Mesendoderm (in vitro differentiated cells): ENCODE measurements at regions not wholly inside any gene's neighbourhood (a gene's known extent, or its start where the extent isn't known, plus 50 kb on each side); places are given as distances from the start of the nearest gene placed in this dataset.

Experiments used
- DNase-seq: peaks from one replicate; pipeline ENCODE4 v3.0.0; 2013
- H2AK5ac ChIP-seq: 2 replicates; pipeline ENCODE4 v1.6.1; 2013; ENCODE audit warnings: low read length, inconsistent platforms
- H2BK120ac ChIP-seq: 2 replicates; pipeline ENCODE4 v1.6.1; 2013; ENCODE audit warnings: low read depth, mild to moderate bottlenecking, low read length, moderate library complexity, mixed read lengths
- H2BK15ac ChIP-seq: replicated peaks from 2 replicates; pipeline ENCODE4 v1.6.1; 2013; ENCODE audit warnings: low read depth, mild to moderate bottlenecking, moderate library complexity
- H2BK5ac ChIP-seq: 2 replicates; pipeline ENCODE4 v1.6.1; 2013; ENCODE audit warnings: low read length, inconsistent platforms
- H3K18ac ChIP-seq: 2 replicates; pipeline ENCODE4 v1.6.1; 2013; ENCODE audit warnings: mild to moderate bottlenecking, low read length, mixed read lengths
- H3K23ac ChIP-seq: one replicate; pipeline ENCODE4 v1.6.1; 2013; ENCODE audit warnings: low read length
- H3K27ac ChIP-seq: 2 replicates; pipeline ENCODE4 v1.5.1; 2013; ENCODE audit warnings: low read depth, mild to moderate bottlenecking, inconsistent platforms, low read length, moderate library complexity
- H3K27me3 ChIP-seq: 2 replicates; pipeline ENCODE4 v1.6.1; 2013; ENCODE audit warnings: low read length, control low read depth, mild to moderate bottlenecking, inconsistent platforms; ENCODE audit not compliant: insufficient read depth, poor library complexity
- H3K36me3 ChIP-seq: 2 replicates; pipeline ENCODE4 v1.6.1; 2013; ENCODE audit warnings: low read length, inconsistent platforms; ENCODE audit not compliant: control insufficient read depth, insufficient read depth
- H3K4ac ChIP-seq: one replicate; pipeline ENCODE4 v1.6.1; 2013; ENCODE audit warnings: low read depth, mild to moderate bottlenecking, low read length, moderate library complexity
- H3K4me1 ChIP-seq: 2 replicates; pipeline ENCODE4 v1.6.1; 2013; ENCODE audit warnings: low read depth, low read length, inconsistent platforms; ENCODE audit not compliant: control insufficient read depth
- H3K4me2 ChIP-seq: 2 replicates; pipeline ENCODE4 v1.6.1; 2013; ENCODE audit warnings: low read length
- H3K4me3 ChIP-seq: 2 replicates; pipeline ENCODE4 v1.5.1; 2013; ENCODE audit warnings: mild to moderate bottlenecking, low read length
- H3K56ac ChIP-seq: one replicate; pipeline ENCODE4 v1.6.1; 2013; ENCODE audit warnings: low read length
- H3K79me1 ChIP-seq: 2 replicates; pipeline ENCODE4 v1.6.1; 2013; ENCODE audit warnings: low read length, inconsistent platforms
- H3K79me2 ChIP-seq: 2 replicates; pipeline ENCODE4 v1.6.1; 2013; ENCODE audit warnings: mild to moderate bottlenecking, low read length; ENCODE audit not compliant: control insufficient read depth, insufficient read depth
- H3K9ac ChIP-seq: 2 replicates; pipeline ENCODE4 v1.6.1; 2013; ENCODE audit warnings: low read length, inconsistent platforms
- H4K5ac ChIP-seq: one replicate; pipeline ENCODE4 v1.6.1; 2013; ENCODE audit warnings: low read length
- H4K8ac ChIP-seq: one replicate; pipeline ENCODE4 v1.6.1; 2013; ENCODE audit warnings: low read depth, mild to moderate bottlenecking, control low read depth, low read length, moderate library complexity
- WGBS: extraction: QIAGEN DNeasy Blood & Tissue Kit; methylation state at CpG from one replicate; pipeline ENCODE4 v1.1.7; 2013; ENCODE audit warnings: low lambda C conversion rate, missing lambda C conversion rate; ENCODE audit not compliant: insufficient coverage; ENCODE audit errors: extremely low coverage; 5-methylcytosine and 5-hydroxymethylcytosine counted together

- H2BK5ac ChIP-seq, result no peak overlapping the region
- H2BK120ac ChIP-seq, result no peak overlapping the region
- no peak overlapping the region for H2BK15ac ChIP-seq
- no peaks in the 10 kb centered on the region for H3K27me3 ChIP-seq
- H3K4me2 ChIP-seq, result no peak overlapping the region
- no peak for DNase-seq
- no peaks in the 10 kb centered on the region for H3K79me1 ChIP-seq
- H3K23ac ChIP-seq, result no peak overlapping the region
- no peak overlapping the region for H3K9ac ChIP-seq
- WGBS, result no CpG with 5 or more reads among the region's 4 CpGs
- H4K5ac ChIP-seq, result no peak overlapping the region
- H3K18ac ChIP-seq, result no peak overlapping the region
- H4K8ac ChIP-seq, result no peak overlapping the region
- H3K79me2 ChIP-seq, result no peaks in the 10 kb centered on the region
- H3K56ac ChIP-seq, result no peak overlapping the region
- H3K4ac ChIP-seq, result no peak overlapping the region
- no peak overlapping the region for H2AK5ac ChIP-seq
- no peaks in the 10 kb centered on the region for H3K36me3 ChIP-seq
- H3K4me3 ChIP-seq, result no peak overlapping the region
- no peaks in the 10 kb centered on the region for H3K4me1 ChIP-seq
- no peak overlapping the region for H3K27ac ChIP-seq
Observed at GRCh38 chr4:24114444-24114843, 224.6 kb upstream of the PPARGC1A start.

- Histone ChIP-seq H2BK120ac (no peak overlapping the region), H3K4ac (no peak overlapping the region), H3K27ac (no peak overlapping the region), H3K79me1 (no peaks in the 10 kb centered on the region), H3K23ac (no peak overlapping the region), H4K5ac (no peak overlapping the region), H3K4me2 (no peak overlapping the region), H3K79me2 (no peaks in the 10 kb centered on the region), H3K18ac (no peak overlapping the region), H3K9ac (no peak overlapping the region), H3K4me3 (no peak overlapping the region), H2BK5ac (no peak overlapping the region), H3K27me3 (no peaks in the 10 kb centered on the region), H3K4me1 (no peaks in the 10 kb centered on the region), H3K36me3 (no peaks in the 10 kb centered on the region), H4K8ac (no peak overlapping the region), H2BK15ac (no peak overlapping the region), H2AK5ac (no peak overlapping the region), H3K56ac (no peak overlapping the region)
- no CpG with 5 or more reads among the region's 2 CpGs for WGBS
- DNase-seq, result no peak
Observed at GRCh38 chr4:24112466-24112865, 222.6 kb upstream of the PPARGC1A start.

- no peak for DNase-seq
- H2BK5ac ChIP-seq, result no peak overlapping the region
- H2BK15ac ChIP-seq, result no peak overlapping the region
- no peaks in the 10 kb centered on the region for H3K27me3 ChIP-seq
- no peak overlapping the region for H3K23ac ChIP-seq
- H2AK5ac ChIP-seq, result no peak overlapping the region
- H4K5ac ChIP-seq, result no peak overlapping the region
- H3K79me2 ChIP-seq, result no peaks in the 10 kb centered on the region
- H3K27ac ChIP-seq, result no peak overlapping the region
- H3K18ac ChIP-seq, result no peak overlapping the region
- H3K4me1 ChIP-seq, result no peaks in the 10 kb centered on the region
- H3K4me3 ChIP-seq, result no peak overlapping the region
- no peak overlapping the region for H4K8ac ChIP-seq
- WGBS, result no CpG with 5 or more reads among the region's 2 CpGs
- no peaks in the 10 kb centered on the region for H3K36me3 ChIP-seq
- H3K4ac ChIP-seq, result no peak overlapping the region
- H3K79me1 ChIP-seq, result no peaks in the 10 kb centered on the region
- H2BK120ac ChIP-seq, result no peak overlapping the region
- H3K4me2 ChIP-seq, result no peak overlapping the region
- H3K56ac ChIP-seq, result no peak overlapping the region
- H3K9ac ChIP-seq, result no peak overlapping the region
Observed at GRCh38 chr4:24108567-24108966, 218.7 kb upstream of the PPARGC1A start.

GRCh38 chr4:24105327-24106038 is 215.6 kb upstream of the PPARGC1A start:
- no peak overlapping the region for H3K9ac ChIP-seq
- H2BK15ac ChIP-seq, result no peak overlapping the region
- no peak overlapping the region for H2BK5ac ChIP-seq
- peak; percentile 13 for DNase-seq
- H2AK5ac ChIP-seq, result no peak overlapping the region
- H3K4me1 ChIP-seq, result no peaks in the 10 kb centered on the region
- no peaks in the 10 kb centered on the region for H3K27me3 ChIP-seq
- H2BK120ac ChIP-seq, result no peak overlapping the region
- no peaks in the 10 kb centered on the region for H3K79me1 ChIP-seq
- H3K79me2 ChIP-seq, result no peaks in the 10 kb centered on the region
- no CpG with 5 or more reads among the region's 10 CpGs for WGBS
- H3K27ac ChIP-seq, result no peak overlapping the region
- no peaks in the 10 kb centered on the region for H3K36me3 ChIP-seq
- no peak overlapping the region for H4K8ac ChIP-seq
- no peak overlapping the region for H3K56ac ChIP-seq
- no peak overlapping the region for H3K23ac ChIP-seq
- H4K5ac ChIP-seq, result no peak overlapping the region
- H3K18ac ChIP-seq, result no peak overlapping the region
- H3K4me2 ChIP-seq, result no peak overlapping the region
- H3K4ac ChIP-seq, result no peak overlapping the region
- H3K4me3 ChIP-seq, result no peak overlapping the region

- Histone ChIP-seq H3K4me1 (no peaks in the 10 kb centered on the region), H3K56ac (no peak overlapping the region), H2AK5ac (no peak overlapping the region), H3K23ac (no peak overlapping the region), H2BK120ac (no peak overlapping the region), H3K27me3 (no peaks in the 10 kb centered on the region), H4K8ac (no peak overlapping the region), H3K4me3 (no peak overlapping the region), H3K9ac (no peak overlapping the region), H3K36me3 (no peaks in the 10 kb centered on the region), H3K79me2 (no peaks in the 10 kb centered on the region), H3K4ac (no peak overlapping the region), H3K79me1 (no peaks in the 10 kb centered on the region), H3K18ac (no peak overlapping the region), H3K4me2 (no peak overlapping the region), H3K27ac (no peak overlapping the region), H4K5ac (no peak overlapping the region), H2BK5ac (no peak overlapping the region), H2BK15ac (no peak overlapping the region)
- WGBS, result no CpG with 5 or more reads among the region's 6 CpGs
- DNase-seq, result peak; percentile 8
Observed at GRCh38 chr4:24104158-24104565, 214.3 kb upstream of the PPARGC1A start.
